Neural cell (in vitro differentiated cells): ENCODE measurements at regions not wholly inside any gene's neighbourhood (a gene's known extent, or its start where the extent isn't known, plus 50 kb on each side); places are given as distances from the start of the nearest gene placed in this dataset.

Experiments used
- EP300 ChIP-seq: fragments of 450-650 bp; conservative IDR thresholded peaks from 2 replicates; pipeline ENCODE4 v1.6.1; 2014; ENCODE audit warnings: antibody characterized with exemption, mild to moderate bottlenecking, moderate library complexity; ENCODE audit not compliant: poor library complexity, severe bottlenecking
- EZH2 ChIP-seq: fragments of 200-600, 300-800 bp; shearing (Covaris generic), sonication (generic); IDR thresholded peaks from 2 replicates; pipeline ENCODE4 v1.6.1; 2014; ENCODE audit warnings: antibody characterized with exemption, low read length, borderline replicate concordance, mild to moderate bottlenecking; ENCODE audit not compliant: insufficient read depth, poor library complexity, severe bottlenecking
- POLR2AphosphoS5 ChIP-seq: IDR thresholded peaks from 2 replicates; pipeline ENCODE4 v1.6.1; 2012
- RAD21 ChIP-seq: fragments of 450-650 bp; conservative IDR thresholded peaks from 2 replicates; pipeline ENCODE4 v1.6.1; 2014; ENCODE audit warnings: antibody characterized with exemption, mild to moderate bottlenecking, moderate library complexity
- TF ChIP-seq, protein P1 (sequence below): fragments of 450-650 bp; IDR thresholded peaks from 2 replicates; pipeline ENCODE4 v1.5.1; 2014; ENCODE audit warnings: antibody characterized with exemption, mild to moderate bottlenecking, moderate library complexity; ENCODE audit not compliant: poor library complexity, severe bottlenecking
- TF ChIP-seq, protein P2 (sequence below): IDR thresholded peaks from 2 replicates; pipeline ENCODE4 v1.6.1; 2012; ENCODE audit warnings: borderline replicate concordance

DNA sequence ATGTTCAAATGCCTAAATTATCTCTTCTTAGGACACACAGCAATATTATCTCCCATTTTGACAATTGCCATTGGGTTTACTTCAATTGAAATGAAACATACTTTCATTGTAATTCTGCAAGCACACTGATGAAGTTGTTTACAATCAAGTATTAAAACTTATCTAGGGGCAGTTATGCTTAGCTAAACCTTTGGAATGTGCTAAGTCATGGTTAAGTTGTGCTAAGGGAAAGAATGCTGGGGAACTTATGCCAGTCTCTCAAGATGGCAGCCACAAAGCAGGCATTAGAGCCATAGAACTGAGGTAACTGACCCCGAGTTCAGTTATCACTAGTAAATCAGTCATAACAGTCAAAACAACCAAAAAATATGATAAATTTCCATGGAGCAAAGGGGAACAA lies 59.1 kb upstream of the NT5E start:
- TF ChIP-seq, protein P1, sequence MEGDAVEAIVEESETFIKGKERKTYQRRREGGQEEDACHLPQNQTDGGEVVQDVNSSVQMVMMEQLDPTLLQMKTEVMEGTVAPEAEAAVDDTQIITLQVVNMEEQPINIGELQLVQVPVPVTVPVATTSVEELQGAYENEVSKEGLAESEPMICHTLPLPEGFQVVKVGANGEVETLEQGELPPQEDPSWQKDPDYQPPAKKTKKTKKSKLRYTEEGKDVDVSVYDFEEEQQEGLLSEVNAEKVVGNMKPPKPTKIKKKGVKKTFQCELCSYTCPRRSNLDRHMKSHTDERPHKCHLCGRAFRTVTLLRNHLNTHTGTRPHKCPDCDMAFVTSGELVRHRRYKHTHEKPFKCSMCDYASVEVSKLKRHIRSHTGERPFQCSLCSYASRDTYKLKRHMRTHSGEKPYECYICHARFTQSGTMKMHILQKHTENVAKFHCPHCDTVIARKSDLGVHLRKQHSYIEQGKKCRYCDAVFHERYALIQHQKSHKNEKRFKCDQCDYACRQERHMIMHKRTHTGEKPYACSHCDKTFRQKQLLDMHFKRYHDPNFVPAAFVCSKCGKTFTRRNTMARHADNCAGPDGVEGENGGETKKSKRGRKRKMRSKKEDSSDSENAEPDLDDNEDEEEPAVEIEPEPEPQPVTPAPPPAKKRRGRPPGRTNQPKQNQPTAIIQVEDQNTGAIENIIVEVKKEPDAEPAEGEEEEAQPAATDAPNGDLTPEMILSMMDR = no peak
- TF ChIP-seq EP300 (no peak), EZH2 (no peak), POLR2AphosphoS5 (no peak), RAD21 (no peak)
- TF ChIP-seq, protein P2, sequence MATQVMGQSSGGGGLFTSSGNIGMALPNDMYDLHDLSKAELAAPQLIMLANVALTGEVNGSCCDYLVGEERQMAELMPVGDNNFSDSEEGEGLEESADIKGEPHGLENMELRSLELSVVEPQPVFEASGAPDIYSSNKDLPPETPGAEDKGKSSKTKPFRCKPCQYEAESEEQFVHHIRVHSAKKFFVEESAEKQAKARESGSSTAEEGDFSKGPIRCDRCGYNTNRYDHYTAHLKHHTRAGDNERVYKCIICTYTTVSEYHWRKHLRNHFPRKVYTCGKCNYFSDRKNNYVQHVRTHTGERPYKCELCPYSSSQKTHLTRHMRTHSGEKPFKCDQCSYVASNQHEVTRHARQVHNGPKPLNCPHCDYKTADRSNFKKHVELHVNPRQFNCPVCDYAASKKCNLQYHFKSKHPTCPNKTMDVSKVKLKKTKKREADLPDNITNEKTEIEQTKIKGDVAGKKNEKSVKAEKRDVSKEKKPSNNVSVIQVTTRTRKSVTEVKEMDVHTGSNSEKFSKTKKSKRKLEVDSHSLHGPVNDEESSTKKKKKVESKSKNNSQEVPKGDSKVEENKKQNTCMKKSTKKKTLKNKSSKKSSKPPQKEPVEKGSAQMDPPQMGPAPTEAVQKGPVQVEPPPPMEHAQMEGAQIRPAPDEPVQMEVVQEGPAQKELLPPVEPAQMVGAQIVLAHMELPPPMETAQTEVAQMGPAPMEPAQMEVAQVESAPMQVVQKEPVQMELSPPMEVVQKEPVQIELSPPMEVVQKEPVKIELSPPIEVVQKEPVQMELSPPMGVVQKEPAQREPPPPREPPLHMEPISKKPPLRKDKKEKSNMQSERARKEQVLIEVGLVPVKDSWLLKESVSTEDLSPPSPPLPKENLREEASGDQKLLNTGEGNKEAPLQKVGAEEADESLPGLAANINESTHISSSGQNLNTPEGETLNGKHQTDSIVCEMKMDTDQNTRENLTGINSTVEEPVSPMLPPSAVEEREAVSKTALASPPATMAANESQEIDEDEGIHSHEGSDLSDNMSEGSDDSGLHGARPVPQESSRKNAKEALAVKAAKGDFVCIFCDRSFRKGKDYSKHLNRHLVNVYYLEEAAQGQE = no peak
